ENCODE measurements at regions not wholly inside any gene's neighbourhood (a gene's known extent, or its start where the extent isn't known, plus 50 kb on each side); places are given as distances from the start of the nearest gene placed in this dataset.

GRCh38 chr13:85212692-85213091, 586.5 kb downstream of the SLITRK6 start:
- TF ChIP-seq CTCF (conservative IDR thresholded peaks at IDR 0.05; ENCODE audit: low read depth, low read length): no peak
- TF ChIP-seq EZH2 (IDR thresholded peaks at IDR 0.05; ENCODE audit: borderline replicate concordance, low read depth, low read length, poor library complexity, severe bottlenecking): no peak
